ENCODE measurements at regions not wholly inside any gene's neighbourhood (a gene's known extent, or its start where the extent isn't known, plus 50 kb on each side); places are given as distances from the start of the nearest gene placed in this dataset.

GRCh38 chr17:53336281-53336680 lies 486.4 kb upstream of the KIF2B start:
- no peak for TF ChIP-seq CHD4 (IDR thresholded peaks at IDR 0.05; ENCODE audit: borderline replicate concordance)
- TF ChIP-seq JUN (IDR thresholded peaks at IDR 0.05): no peak
- no peak for TF ChIP-seq MAZ (IDR thresholded peaks at IDR 0.05; ENCODE audit: borderline replicate concordance, low read depth, low read length)
- TF ChIP-seq, protein P1, sequence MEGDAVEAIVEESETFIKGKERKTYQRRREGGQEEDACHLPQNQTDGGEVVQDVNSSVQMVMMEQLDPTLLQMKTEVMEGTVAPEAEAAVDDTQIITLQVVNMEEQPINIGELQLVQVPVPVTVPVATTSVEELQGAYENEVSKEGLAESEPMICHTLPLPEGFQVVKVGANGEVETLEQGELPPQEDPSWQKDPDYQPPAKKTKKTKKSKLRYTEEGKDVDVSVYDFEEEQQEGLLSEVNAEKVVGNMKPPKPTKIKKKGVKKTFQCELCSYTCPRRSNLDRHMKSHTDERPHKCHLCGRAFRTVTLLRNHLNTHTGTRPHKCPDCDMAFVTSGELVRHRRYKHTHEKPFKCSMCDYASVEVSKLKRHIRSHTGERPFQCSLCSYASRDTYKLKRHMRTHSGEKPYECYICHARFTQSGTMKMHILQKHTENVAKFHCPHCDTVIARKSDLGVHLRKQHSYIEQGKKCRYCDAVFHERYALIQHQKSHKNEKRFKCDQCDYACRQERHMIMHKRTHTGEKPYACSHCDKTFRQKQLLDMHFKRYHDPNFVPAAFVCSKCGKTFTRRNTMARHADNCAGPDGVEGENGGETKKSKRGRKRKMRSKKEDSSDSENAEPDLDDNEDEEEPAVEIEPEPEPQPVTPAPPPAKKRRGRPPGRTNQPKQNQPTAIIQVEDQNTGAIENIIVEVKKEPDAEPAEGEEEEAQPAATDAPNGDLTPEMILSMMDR (IDR thresholded peaks at IDR 0.05): no peak
- TF ChIP-seq NR3C1 (IDR thresholded peaks at IDR 0.05): no peak
- no peak for TF ChIP-seq EHF (CRISPR knock-in tag; IDR thresholded peaks at IDR 0.05)
- TF ChIP-seq RFX5 (IDR thresholded peaks at IDR 0.05): no peak
- no peak for TF ChIP-seq ESRRA (IDR thresholded peaks at IDR 0.05; ENCODE audit: borderline replicate concordance, low read length)
- no peak for TF ChIP-seq PHF8 (IDR thresholded peaks at IDR 0.05; ENCODE audit: borderline replicate concordance, low read depth)
- no peak for TF ChIP-seq POLR2A (IDR thresholded peaks at IDR 0.05; ENCODE audit: low read length)
- TF ChIP-seq EP300 (IDR thresholded peaks at IDR 0.05): no peak
- no peak for TF ChIP-seq RCOR1 (IDR thresholded peaks at IDR 0.05; ENCODE audit: low read depth, low read length)
- TF ChIP-seq REST (IDR thresholded peaks at IDR 0.05): no peak
- no peak for TF ChIP-seq MAX (IDR thresholded peaks at IDR 0.05)

Measured in A549 (cell line).